GM19035 (cell line): ENCODE measurements at regions not wholly inside any gene's neighbourhood (a gene's known extent, or its start where the extent isn't known, plus 50 kb on each side); places are given as distances from the start of the nearest gene placed in this dataset.

Source experiments
- ATAC-seq: cut with Tn5 transposase; IDR thresholded peaks from one replicate; pipeline ENCODE4 v1.9.1; 2021; ENCODE audit not compliant: unreplicated experiment

- ATAC-seq = no peak
Observed at GRCh38 chr15:66900586-66901310, 164.7 kb upstream of the SMAD3 start.

GRCh38 chr15:66901336-66902100 is 163.9 kb upstream of the SMAD3 start:
- ATAC-seq = no peak

GRCh38 chr15:66905185-66905584 is 160.2 kb upstream of the SMAD3 start:
- no peak for ATAC-seq

- ATAC-seq = no peak
Observed at GRCh38 chr15:66905954-66906353, 159.4 kb upstream of the SMAD3 start.

GRCh38 chr15:66906668-66907614 is 158.5 kb upstream of the SMAD3 start:
- ATAC-seq = no peak

GRCh38 chr15:66907826-66908743 is 157.3 kb upstream of the SMAD3 start:
- ATAC-seq = no peak

GRCh38 chr15:66908744-66909095 is 156.7 kb upstream of the SMAD3 start:
- no peak for ATAC-seq

GRCh38 chr15:66909381-66909890 is 156.0 kb upstream of the SMAD3 start:
- no peak for ATAC-seq

GRCh38 chr15:66911131-66911700 is 154.2 kb upstream of the SMAD3 start:
- ATAC-seq = no peak

GRCh38 chr15:66912001-66912400 is 153.4 kb upstream of the SMAD3 start:
- ATAC-seq = no peak

- ATAC-seq = no peak
Observed at GRCh38 chr15:66912441-66912840, 153.0 kb upstream of the SMAD3 start.

GRCh38 chr15:66917904-66918448 is 147.4 kb upstream of the SMAD3 start:
- no peak for ATAC-seq

- no peak for ATAC-seq
Observed at GRCh38 chr15:66919421-66919820, 146.0 kb upstream of the SMAD3 start.

GRCh38 chr15:66921319-66921915 is 144.0 kb upstream of the SMAD3 start:
- ATAC-seq = no peak

GRCh38 chr15:66922608-66923007 is 142.8 kb upstream of the SMAD3 start:
- no peak for ATAC-seq

GRCh38 chr15:66923438-66923881 is 141.9 kb upstream of the SMAD3 start:
- ATAC-seq = no peak

GRCh38 chr15:66924889-66925288 is 140.5 kb upstream of the SMAD3 start:
- no peak for ATAC-seq

GRCh38 chr15:66925721-66926120 is 139.7 kb upstream of the SMAD3 start:
- ATAC-seq = no peak
